Peyer's patch (tissue), 4 donors: ENCODE measurements at regions not wholly inside any gene's neighbourhood (a gene's known extent, or its start where the extent isn't known, plus 50 kb on each side); places are given as distances from the start of the nearest gene placed in this dataset.

ENCODE experiments used
- DNase-seq, 3 donors: peaks; one replicate each; pipeline ENCODE4 v3.0.0-alpha.2; 2017 to 2019
- H3K27ac ChIP-seq, 4 donors: fragments of 200-600 bp; sonication (generic); one replicate each; pipeline ENCODE4 v1.5.1; 2016 to 2019
- H3K27me3 ChIP-seq, 2 donors: fragments of 200-600 bp; sonication (generic); one replicate each; pipeline ENCODE4 v1.5.1; 2019
- H3K36me3 ChIP-seq, 3 donors: fragments of 200-600 bp; sonication (generic); one replicate each; pipeline ENCODE4 v1.5.1; 2016 to 2019
- H3K4me1 ChIP-seq, 4 donors: fragments of 200-600 bp; sonication (generic); one replicate each; pipeline ENCODE4 v1.5.1; 2016 to 2019
- H3K4me3 ChIP-seq, 4 donors: fragments of 200-600 bp; sonication (generic); 1 replicate in 3 of 4; 2 replicates in 1 of 4; pipeline ENCODE4 v1.5.1; 2016 to 2019; ENCODE audit warnings: mild to moderate bottlenecking in 1 of 4
- H3K9me3 ChIP-seq, 4 donors: fragments of 200-600 bp; sonication (generic); one replicate each; pipeline ENCODE4 v1.5.1; 2016 to 2019; ENCODE audit warnings: mild to moderate bottlenecking in 1 of 4
- POLR2A ChIP-seq, 2 donors: fragments of 450-650 bp; IDR thresholded peaks; one replicate each; pipeline ENCODE4 v1.5.1; 2017; ENCODE audit warnings: antibody characterized with exemption in 2 of 2, mild to moderate bottlenecking in 2 of 2, moderate library complexity in 2 of 2
- TF ChIP-seq, protein P1 (sequence below), 6 experiments: fragments of 450-650 bp in 4 of 6; fragments of 200-600 bp in 2 of 6; sonication (generic) in 1 of 6; IDR thresholded peaks; one replicate each; pipeline ENCODE4 v1.5.1; 2017 to 2019; ENCODE audit warnings: antibody characterized with exemption in 6 of 6, mild to moderate bottlenecking in 3 of 6, moderate library complexity in 1 of 6

DNA sequence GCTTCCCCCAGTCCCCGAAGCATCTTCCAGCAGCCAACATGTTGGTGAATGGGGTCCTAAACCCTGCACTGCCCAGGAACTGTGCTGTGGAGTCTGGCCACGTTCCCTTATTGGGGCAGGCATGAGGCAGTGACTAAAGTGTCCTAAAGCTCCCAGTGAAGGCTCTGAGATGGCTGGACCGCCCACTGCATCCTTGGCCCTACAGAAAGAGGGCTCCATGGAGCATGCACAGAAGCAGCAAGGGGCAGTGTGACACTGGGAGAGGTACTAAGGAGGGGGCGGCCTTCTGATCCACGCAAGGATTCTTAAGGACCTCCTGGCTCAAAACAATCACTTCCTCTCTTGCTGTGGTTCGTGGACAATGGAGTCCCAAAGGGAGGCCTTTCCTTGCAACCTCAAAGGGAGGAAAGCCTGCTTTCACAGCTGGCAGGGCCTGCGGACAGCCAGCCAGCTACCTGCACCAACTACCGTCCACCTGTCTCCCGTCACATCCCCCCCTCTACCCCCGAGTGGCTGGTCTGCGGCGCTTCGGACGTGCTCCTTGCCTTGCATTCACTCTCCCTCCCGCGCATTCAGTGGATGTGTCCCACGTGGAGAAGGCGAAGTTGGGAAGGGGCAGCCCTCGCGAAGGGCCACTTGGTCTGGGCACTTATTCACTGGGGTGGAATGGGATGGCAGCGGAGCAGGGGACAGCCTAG is 63.9 kb upstream of the STARD13 start:
- H3K4me1 ChIP-seq: peaks cover 0 to 16% (median 2%) of the 10 kb centered on the region in 4 donors
- peak overlapping the region; percentile 54 to 84 (median 72) for H3K27ac ChIP-seq
- TF ChIP-seq, protein P1, sequence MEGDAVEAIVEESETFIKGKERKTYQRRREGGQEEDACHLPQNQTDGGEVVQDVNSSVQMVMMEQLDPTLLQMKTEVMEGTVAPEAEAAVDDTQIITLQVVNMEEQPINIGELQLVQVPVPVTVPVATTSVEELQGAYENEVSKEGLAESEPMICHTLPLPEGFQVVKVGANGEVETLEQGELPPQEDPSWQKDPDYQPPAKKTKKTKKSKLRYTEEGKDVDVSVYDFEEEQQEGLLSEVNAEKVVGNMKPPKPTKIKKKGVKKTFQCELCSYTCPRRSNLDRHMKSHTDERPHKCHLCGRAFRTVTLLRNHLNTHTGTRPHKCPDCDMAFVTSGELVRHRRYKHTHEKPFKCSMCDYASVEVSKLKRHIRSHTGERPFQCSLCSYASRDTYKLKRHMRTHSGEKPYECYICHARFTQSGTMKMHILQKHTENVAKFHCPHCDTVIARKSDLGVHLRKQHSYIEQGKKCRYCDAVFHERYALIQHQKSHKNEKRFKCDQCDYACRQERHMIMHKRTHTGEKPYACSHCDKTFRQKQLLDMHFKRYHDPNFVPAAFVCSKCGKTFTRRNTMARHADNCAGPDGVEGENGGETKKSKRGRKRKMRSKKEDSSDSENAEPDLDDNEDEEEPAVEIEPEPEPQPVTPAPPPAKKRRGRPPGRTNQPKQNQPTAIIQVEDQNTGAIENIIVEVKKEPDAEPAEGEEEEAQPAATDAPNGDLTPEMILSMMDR (IDR thresholded peaks at IDR 0.05): no peak
- no peak for TF ChIP-seq POLR2A (IDR thresholded peaks at IDR 0.05)
- H3K9me3 ChIP-seq: no peaks in the 10 kb centered on the region
- DNase-seq: peak in 1 of 3 donors; percentile 55
- no peaks in the 10 kb centered on the region for H3K27me3 ChIP-seq
- no peaks in the 10 kb centered on the region for H3K36me3 ChIP-seq
- peak overlapping the region; percentile 34 to 77 (median 59) for H3K4me3 ChIP-seq

DNA sequence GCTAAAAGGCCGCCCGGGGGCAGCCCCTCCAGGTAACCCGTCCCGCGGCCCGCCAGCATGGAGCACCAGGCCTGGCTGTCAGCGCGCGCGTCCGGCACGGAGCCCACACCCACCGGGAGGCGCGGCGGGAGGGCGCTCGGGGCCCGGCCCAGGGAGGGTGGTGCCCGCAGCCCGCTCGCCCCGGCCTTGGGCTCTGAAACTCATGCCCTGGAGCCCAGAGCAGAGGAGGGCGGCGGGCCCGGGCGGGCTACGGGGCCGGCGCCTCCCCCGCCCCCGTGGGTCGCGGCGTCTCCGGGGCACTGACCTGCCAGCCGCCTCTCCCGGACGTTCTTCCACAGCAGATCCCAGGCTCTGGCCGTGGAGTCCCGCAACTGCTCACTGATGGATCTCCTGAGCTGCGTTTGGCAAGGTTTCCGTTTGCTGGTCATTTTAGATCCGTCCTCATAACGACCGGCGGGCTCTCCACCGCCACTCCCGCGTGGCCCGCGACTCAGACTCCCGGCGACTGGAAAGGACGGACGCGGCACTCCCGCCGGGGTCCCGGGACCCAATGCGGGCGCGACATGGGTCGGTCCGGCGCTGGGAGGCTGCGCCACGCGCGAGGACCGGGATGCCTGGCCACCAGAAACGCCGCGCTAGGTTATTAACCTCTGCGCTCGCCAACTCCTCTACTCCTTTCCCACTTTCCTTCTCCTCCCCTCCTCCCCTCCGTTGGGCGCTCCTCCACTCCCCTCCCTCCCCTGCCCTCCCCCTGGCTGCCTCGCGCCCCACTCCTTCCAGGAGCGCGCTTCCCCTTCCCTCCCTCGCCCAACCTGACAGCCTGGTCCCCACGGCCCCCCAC is 64.7 kb upstream of the STARD13 start:
- Histone ChIP-seq H3K9me3 (no peaks in the 10 kb centered on the region), H3K4me1 (peaks cover 0 to 16% (median 2%) of the 10 kb centered on the region in 4 donors), H3K4me3 (peak overlapping the region; percentile 34 to 77 (median 59)), H3K27me3 (no peaks in the 10 kb centered on the region), H3K36me3 (no peaks in the 10 kb centered on the region), H3K27ac (peak overlapping the region; percentile 54 to 84 (median 72))
- TF ChIP-seq, protein P1 (IDR thresholded peaks at IDR 0.05): no peak
- no peak for TF ChIP-seq POLR2A (IDR thresholded peaks at IDR 0.05)
- DNase-seq: peak in 2 of 3 donors; percentile 54 to 72

DNA sequence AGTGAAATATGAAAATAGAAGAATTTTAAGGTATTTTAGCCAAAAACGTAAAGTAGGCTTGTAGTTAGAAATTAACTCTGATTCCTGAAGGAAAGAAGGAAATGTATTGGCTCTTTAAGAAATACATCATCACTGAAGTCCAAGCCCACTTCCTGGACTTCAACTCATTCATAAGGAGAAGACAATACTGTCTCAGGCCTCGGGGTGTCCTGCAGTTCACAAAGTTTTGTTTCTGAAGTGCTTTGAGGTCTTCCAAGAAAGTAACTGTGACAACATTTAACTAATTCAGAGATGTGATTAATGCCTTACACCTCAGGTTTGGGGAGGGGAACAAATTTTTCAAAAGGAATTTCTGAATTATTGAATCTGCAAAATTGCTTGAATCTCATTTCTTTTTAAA is 65.8 kb upstream of the STARD13 start:
- H3K9me3 ChIP-seq: no peaks in the 10 kb centered on the region
- H3K27me3 ChIP-seq: no peaks in the 10 kb centered on the region
- DNase-seq: no peak
- no peaks in the 10 kb centered on the region for H3K36me3 ChIP-seq
- peak overlapping the region in 2 of 4 donors; percentile 76 to 77 for H3K4me3 ChIP-seq
- H3K4me1 ChIP-seq: peaks cover 0 to 16% (median 2%) of the 10 kb centered on the region in 4 donors
- no peak overlapping the region for H3K27ac ChIP-seq
- TF ChIP-seq, protein P1 (IDR thresholded peaks at IDR 0.05): peak in 3 of 6 experiments; percentile 18 to 26 (median 26)
- no peak for TF ChIP-seq POLR2A (IDR thresholded peaks at IDR 0.05)

DNA sequence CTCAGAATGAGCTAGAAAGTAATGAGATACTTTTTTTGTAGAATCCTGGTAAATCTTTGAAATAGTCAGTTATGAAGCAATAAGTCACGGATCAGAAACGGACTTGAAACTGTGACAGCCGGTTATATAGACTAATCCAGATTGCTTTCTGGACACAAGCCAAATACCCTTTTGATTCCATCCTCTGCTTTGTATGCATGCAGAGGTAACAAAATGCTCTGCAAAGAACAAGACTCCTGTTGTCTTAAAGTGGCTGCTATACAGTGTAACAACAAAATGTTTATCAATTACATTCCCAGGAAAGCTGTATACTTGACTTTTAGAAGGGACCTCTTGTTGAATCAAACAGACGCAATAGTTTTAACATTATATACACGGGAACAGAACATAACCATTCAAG is 66.5 kb upstream of the STARD13 start:
- Histone ChIP-seq H3K9me3 (no peaks in the 10 kb centered on the region), H3K4me1 (peaks cover 0 to 16% (median 2%) of the 10 kb centered on the region in 4 donors), H3K27ac (peak overlapping the region in 1 of 4 donors; percentile 59), H3K27me3 (no peaks in the 10 kb centered on the region), H3K36me3 (no peaks in the 10 kb centered on the region), H3K4me3 (no peak overlapping the region)
- DNase-seq: no peak
- no peak for TF ChIP-seq POLR2A (IDR thresholded peaks at IDR 0.05)
- TF ChIP-seq, protein P1 (IDR thresholded peaks at IDR 0.05): no peak

DNA sequence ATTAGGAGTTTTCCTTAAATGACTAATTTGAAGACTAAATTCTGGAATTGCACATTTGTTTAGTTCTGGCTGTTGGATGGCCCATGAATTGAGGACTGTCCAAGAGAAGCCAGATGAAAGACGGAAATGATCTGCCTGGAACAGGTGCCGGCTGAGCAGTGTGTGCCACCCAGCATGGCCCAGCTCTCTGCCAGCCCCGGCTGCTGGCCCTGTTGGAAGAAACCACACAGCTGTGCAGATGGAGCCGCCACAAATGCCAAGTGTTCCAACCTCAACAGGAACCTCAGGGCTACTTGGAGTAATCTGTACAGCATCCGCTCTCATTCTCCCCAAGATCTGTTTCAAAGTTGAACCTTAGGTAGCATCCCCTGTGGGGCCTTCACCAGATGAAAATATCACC is 67.0 kb upstream of the STARD13 start:
- Histone ChIP-seq H3K36me3 (no peaks in the 10 kb centered on the region), H3K27me3 (no peaks in the 10 kb centered on the region), H3K4me3 (no peak overlapping the region), H3K9me3 (no peaks in the 10 kb centered on the region), H3K27ac (peak overlapping the region in 2 of 4 donors; percentile 43 to 59), H3K4me1 (peaks cover 0 to 16% (median 2%) of the 10 kb centered on the region in 4 donors)
- TF ChIP-seq, protein P1 (IDR thresholded peaks at IDR 0.05): no peak
- no peak for TF ChIP-seq POLR2A (IDR thresholded peaks at IDR 0.05)
- DNase-seq: no peak
